NCI-H69 (cell line): ENCODE measurements at regions not wholly inside any gene's neighbourhood (a gene's known extent, or its start where the extent isn't known, plus 50 kb on each side); places are given as distances from the start of the nearest gene placed in this dataset.
"Not testable (repeated sequence)": the region's sequence is repeated elsewhere in the genome, so short reads cannot be mapped to it uniquely, and the experiment has no call there.

Experiments
- DNase-seq: peaks from one replicate; lab custom pipeline; 2025; lab: John Stamatoyannopoulos, UW

GRCh38 chr3:105137911-105138310, 228.8 kb upstream of the ALCAM start:
- DNase-seq: no peak

DNA sequence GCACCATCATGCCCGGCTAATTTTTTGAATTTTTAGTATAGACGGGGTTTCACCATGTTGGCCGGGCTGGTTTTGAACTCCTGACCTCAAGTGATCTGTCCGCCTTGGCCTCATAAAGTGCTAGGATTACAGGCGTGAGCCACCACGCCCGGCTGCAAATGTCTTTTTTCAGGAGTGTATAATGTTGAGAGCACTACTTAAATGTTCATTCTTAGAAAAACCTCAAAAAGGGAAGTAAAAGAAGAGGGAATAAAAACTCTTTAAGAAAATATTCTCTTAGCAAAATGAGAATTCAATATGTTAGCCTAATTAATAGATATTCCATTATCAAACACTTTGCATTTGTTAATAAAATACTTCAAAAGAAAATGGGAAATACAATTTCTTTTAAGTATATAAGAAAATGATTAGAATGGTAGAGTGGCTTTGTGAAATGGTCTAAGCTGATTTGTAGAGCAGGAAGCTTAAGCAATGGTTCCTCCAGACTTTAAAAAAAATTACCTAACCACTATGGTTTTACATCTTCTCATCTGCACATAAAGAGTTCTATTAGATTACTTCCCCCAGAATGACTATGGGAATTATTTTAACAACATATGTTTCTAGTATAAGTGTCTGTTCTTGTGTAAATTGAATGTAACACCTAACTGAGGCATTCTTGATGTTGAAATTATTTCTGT, 226.7 kb upstream of the ALCAM start:
- DNase-seq: no peak

- no peak for DNase-seq
Observed at GRCh38 chr3:105140899-105141367, 225.8 kb upstream of the ALCAM start.

DNA sequence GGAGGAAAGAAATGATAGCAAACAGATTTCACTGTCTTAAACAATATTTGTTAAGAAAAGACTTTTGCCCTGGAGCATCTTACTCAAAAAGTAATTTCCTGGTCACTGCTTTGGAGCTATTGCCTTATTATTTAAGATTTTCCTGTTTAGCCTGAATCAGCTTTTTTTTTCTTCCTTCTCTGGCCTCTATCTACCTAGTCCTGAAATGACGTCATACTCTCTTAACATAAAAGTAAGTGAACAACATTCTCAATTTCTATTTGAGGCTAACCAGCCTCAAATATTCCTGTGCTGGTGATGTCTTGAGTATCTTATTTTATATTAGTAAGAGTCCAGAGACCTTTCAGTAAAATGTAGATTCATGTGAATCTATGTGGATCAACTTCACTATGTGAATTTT, 221.9 kb upstream of the ALCAM start:
- no peak for DNase-seq

- DNase-seq: peak; percentile 49
Observed at GRCh38 chr3:105145511-105145910, 221.2 kb upstream of the ALCAM start.

GRCh38 chr3:105149197-105149596, 217.5 kb upstream of the ALCAM start:
- not testable (repeated sequence) for DNase-seq

GRCh38 chr3:105152987-105153386, 213.7 kb upstream of the ALCAM start:
- DNase-seq: no peak

- no peak for DNase-seq
Observed at GRCh38 chr3:105154692-105155091, 212.0 kb upstream of the ALCAM start.

GRCh38 chr3:105157067-105157765, 209.5 kb upstream of the ALCAM start:
- no peak for DNase-seq

DNA sequence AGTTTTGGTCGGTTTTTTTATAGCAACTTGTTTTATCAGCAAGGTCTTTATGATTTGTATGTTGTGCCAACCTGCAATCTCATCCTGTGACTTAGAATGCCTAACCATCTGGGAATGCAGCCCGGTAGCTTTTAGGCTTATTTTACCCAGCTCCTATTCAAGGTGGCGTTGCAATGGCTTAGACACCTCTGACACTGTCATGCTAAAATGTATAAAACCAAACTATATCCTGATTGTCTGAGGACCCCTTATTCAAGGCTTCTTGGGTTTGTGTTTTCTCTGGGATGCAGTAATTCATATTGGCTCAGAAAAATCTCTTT, 209.0 kb upstream of the ALCAM start:
- DNase-seq: no peak

DNA sequence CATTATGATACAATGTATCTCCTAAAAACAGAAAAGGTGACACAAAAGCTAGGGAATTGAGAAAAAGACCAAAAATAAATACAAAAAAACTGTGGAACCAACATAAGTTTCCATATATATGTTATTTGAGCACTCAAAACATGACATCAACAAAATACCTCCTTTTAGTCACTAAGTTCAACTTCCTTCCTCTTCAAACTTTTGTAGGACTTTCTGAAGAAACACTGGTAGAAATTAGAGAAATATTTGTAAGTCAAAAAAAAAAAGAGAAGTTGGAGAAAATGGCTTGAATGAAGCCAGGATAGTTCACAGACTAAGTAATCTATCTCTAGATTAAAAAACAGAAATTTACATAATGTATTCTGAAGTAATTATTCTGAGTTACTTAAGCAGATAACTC, 208.4 kb upstream of the ALCAM start:
- DNase-seq: no peak

DNA sequence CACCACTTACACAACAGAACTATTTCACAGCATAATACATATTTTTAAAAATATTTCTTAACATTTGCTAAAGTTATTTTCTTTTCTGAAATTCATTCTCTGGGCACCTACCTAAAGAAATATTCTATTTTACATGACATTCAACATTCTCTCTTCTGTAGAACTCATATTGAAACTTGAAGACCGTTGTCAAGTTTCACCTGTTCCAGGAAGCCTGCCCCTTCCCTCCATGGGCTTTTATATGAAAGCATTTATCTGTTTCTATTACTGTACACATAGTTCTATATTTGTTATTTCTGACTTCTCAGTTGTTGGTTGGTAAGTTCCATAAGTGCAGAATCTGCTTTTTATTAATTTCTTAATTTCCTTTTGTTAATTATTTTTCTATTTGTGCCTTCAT, 204.3 kb upstream of the ALCAM start:
- no peak for DNase-seq

- DNase-seq: no peak
Observed at GRCh38 chr3:105166893-105167292, 199.8 kb upstream of the ALCAM start.

- DNase-seq: peak; percentile 10
Observed at GRCh38 chr3:105170423-105170822, 196.3 kb upstream of the ALCAM start.

GRCh38 chr3:105174017-105174615, 192.6 kb upstream of the ALCAM start:
- peak; percentile 9 for DNase-seq

GRCh38 chr3:105177576-105177975, 189.1 kb upstream of the ALCAM start:
- no peak for DNase-seq

DNA sequence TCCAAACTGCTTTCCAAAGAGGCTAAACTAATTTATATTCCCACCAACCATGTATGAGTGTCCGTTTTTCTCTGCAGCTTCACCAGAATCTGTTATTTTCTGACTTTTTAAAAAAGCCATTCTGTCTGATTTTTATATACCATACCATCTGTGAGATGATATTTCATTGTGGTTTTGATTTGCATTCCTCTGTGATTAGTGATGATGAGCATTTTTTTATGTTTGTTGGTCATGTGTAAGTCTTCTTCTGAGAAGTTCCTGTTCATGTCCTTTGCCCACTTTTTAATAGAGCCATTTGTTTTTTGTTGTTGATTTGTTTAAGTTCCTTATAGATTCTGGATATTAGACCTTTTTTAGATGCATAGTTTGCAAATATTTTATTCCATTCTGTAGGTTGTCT, 179.4 kb upstream of the ALCAM start:
- DNase-seq: no peak

DNA sequence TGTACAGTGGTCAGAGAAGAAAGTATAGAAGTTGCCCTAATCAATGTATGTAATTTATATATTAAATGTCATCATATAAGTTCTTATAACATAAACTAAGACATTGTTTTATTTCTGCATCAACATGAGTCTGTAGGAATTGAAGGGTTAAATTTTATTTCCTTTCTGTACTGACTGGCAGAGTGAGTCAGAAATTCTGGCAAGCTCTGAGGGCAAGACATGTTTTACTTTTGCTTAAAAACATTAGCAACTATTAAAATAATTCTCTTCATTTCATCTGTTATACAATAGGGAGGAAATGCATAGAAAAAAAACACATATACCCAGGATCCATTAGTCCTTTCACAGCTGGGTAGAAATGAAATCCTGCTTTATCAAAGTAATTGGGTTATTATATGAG, 171.4 kb upstream of the ALCAM start:
- no peak for DNase-seq

DNA sequence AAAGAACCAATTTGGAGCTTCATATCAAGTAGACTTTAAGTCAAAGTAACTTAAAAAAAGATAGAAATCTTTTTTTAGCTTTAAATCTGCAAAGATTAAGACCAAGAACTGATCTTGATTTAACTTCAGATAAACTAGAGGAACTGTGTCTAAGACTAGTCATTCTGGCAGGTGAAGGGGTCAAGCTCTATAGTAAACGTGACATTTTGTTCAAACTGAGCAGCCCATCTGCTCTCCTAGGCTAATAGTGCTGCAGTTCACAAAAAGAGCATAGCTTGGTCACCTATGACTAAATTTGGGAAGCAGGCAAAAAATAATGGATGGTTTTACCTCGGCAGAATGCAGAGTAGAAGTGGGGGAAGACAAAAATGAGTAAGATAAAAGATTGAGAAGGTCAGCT, 168.8 kb upstream of the ALCAM start:
- DNase-seq: peak; percentile 53

DNA sequence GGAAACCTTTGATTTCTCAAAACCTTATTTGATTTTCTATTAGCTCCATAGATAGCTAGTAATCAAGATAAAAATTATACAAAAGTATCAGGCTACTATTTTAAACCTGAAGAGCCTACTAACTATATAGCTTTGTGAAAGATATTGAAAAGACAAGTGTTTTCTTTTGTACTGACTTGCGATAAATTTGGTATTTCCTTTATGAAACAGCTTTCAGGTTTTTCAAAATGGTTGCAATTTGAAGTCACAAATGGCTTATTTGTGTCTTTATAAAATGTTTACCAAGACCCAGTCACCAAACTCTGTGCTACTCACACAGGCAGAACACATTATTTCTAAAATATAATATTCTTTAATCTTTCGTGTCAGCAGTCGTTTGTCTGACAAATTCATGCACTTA, 167.5 kb upstream of the ALCAM start:
- DNase-seq: no peak

- DNase-seq: no peak
Observed at GRCh38 chr3:105210141-105210540, 156.6 kb upstream of the ALCAM start.

- DNase-seq: no peak
Observed at GRCh38 chr3:105214590-105214989, 152.1 kb upstream of the ALCAM start.

DNA sequence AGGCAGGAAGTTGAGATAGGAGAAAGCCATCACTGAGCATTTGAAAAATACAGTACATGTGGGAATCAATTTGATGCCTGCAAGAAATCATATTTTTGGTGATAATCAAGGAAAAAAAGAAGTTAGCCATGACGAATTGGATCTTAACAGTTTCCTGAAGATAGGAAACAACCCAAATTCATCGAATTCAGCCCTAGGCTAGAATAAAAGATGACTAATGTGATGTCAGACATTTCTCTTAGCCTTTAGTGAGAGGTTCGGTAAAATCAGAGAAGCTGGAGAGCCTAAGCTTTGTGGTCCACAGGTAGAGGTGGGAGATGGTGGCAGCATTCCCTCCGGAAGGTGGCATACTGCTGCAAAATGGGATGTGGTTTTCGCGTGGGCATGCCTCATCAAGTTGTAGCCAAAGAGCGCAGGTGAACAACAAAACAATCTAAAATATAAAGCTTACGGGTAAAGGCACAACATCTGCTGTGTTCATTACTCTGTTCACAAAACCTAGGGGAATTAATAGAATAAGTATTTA, 144.1 kb upstream of the ALCAM start:
- no peak for DNase-seq
